ENCODE measurements at regions not wholly inside any gene's neighbourhood (a gene's known extent, or its start where the extent isn't known, plus 50 kb on each side); places are given as distances from the start of the nearest gene placed in this dataset.

DNA sequence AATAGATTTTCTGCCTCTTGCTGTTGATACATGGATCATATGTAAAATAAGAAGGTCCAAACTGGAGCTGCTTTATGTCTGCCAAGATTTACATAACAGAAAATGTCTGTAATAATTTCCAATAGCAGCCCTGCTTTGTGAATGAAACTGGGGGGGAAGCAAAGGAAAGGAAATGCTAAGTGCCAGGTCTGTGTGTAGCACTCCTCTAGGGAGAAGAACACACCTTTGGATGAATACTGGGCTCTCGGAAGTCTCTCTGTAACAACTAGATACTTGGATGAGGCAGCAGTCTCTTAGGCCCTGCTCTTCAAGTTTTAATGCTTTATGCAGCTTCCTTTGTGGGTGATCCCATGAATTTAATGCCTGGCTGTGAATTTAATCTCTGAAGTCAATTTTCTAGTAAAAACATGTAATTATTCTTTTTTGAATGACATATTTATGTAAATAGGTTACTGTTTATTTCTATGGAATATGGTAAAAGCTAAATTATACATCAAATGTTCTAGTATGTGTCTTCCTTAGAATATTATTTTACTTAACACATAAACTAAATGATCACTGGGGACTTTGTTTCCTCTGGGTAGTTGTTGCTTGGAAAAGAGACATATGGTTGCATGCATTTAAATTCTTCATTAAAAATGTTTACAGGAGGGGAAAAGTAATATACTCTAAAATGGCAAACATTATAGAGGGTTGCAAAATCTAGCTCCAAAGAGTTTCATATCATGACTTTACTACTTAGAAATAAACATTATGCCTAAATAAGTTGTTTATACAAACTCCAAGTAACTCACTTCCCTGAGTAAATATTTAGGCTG lies 336.6 kb upstream of the CWC22 start:
- DNase-seq = no peak

DNA sequence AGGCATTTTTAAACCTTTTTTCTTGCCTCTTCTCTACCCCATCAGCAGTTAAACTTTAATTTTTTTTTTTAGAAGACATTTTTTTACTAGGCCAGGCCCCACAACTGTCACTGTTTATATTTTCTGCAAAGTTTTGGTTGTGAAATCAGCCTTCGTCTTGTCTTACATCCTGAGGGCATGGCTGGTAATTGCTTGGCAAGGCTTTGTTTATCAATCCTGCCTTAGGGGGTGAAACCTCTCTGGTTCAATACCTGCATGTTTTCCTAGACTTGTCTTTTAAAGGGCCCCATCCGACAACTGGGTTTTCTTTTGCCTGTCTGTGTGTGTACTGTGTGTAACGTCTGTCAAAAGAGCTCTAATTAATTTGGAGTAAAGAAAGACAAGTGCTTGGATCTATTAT lies 330.0 kb upstream of the CWC22 start:
- no peak for DNase-seq

DNA sequence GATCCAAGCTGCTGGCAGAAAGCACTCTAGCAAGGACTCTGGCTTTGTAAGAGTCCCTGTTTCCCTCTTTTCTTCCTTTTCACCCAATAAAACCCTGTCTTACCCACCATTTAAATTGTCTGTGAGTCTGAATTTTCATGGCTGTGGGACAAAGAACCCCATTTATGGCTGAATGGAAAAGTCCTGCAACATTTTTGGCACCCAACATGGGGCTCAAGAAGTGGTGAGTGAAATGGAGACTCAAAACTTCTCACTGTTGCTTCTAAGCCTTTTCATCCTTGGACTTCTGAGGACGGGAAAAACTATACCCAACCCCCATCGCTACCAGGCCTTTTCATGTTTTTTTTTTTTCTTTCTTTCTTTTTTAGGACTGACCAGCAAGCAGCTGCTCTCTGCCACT lies 329.5 kb upstream of the CWC22 start:
- DNase-seq = no peak

DNA sequence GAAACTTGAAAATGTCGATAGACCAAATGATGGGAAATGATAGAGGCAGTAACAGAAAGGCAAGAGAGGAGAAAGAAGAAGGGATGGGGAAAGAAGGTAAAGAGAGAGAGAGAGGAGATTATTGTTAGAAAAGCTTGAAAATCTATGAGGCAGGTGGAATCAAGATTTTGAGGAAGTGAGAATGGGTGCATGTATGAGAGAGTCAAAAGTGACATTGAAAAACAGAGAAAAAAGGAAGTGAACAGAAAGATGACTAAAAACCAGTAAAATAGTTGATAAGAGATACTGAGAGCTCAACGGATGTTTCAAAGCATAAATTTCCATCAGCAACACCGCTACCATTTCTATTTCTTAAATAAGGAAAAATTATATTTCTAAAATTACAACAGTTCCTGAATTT lies 327.4 kb upstream of the CWC22 start:
- no peak for DNase-seq

DNA sequence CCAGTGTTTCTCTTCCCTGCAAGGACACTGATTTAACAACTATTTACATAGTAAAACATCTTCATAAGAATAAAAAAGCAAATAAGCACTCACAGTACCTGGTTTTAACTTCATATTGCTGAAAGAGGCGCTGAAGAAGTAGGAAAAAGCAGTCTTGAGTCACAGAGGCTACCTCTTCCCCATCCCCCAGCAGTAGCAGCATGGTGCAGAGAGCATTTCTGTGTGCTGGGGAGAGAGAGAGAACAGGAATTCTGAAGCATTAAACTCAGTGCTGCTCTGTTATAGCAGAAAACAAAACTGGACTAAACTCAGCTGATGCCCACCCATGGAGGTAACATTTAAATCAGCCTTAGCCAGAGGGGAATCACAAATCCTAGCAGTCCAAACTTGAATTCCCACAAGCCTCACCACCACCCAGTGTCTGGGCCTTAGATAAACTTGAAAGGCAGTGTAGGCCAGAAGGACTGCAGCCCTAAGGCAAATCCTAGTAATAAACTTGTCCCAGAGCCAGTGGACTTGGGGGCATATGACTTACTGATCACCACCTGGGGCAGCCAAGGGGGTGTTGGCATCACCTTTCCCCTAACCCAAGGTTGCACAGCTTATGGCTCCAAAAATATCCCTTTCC lies 321.8 kb upstream of the CWC22 start:
- no peak for DNase-seq

DNA sequence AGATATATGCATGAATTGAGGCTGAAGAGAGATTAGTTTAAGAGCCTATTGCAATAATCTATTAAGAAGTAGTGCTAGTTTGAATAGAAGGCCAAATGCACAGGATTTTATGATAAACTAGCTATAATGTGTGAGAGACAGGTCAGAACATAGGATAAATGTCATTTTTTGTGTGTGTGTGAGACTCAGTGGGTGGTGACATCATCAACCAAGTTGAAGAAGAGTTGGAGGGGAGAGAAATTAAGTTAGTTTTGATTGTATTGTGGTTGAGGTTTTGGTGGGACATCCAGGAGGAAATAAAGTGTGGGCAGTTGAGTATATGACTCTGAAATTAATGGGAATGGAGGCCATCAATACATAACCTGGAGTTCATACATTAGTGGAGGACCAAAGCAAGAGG lies 320.1 kb upstream of the CWC22 start:
- no peak for DNase-seq

DNA sequence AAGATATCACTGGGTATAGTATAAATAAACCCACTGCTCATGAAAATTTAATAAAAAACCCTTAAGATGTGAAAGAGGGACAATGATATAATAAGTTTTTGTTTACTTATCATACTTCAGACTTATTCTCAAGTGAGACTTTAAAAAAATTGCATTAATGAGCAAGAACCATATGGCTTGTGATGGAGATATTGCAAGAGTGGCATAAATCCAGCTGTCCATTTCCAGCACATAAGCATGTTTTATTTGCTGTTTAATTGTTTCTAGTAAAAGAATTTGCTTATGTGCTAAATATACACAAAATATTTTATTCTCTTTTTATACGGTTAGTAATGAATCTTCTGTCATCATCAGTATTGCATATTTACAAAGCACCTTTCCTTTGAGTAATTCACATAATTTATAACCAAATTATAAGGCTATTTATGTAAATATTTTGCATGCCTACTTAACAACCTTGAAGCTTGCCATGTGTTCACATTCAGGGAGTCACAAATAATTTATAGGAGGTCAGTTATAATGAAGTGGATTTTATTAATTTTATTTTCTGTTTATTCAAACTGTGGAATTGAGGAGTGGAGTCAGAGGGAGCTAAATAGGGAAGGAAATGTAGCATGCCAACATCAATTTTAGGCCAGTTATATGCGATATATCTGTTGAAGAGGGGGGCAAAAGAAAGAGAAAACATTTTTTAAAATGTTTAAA lies 318.5 kb upstream of the CWC22 start:
- DNase-seq = no peak

DNA sequence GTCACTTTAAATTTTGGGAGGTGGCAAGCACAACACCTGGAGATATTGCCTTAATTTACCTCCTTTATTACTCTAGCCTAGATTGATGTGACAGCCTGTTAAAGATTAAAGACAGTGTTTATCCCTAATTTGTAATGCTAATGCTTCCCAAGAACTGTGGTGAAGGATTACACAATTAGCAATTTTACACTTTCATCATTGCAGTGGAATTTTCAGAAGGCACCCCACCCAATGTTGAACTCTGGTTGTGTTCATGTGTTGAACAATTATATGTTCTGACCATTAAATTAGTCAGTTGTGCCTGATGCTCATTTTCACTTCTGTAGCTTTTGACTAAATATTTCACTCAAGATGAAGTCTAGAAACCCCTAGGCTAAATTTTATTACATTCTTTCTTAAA lies 317.1 kb upstream of the CWC22 start:
- DNase-seq = no peak

DNA sequence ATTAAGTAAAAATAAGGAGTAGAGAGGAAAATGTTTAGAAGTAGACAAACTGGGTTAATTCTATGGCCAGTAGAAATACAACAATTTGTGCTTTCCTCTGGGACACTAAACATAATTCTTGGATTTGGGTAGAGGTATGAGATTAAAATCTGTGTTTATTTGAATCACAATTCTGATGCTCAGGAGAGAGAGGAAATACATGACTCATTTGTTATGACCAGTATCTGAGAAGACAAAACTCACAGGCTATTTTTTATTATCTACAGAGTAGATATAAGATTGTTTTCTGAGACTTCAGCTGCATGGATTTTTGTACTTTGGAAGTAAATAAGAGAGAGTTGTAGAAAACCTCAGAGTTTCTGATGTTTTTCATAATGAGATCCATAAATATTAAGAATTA lies 315.7 kb upstream of the CWC22 start:
- no peak for DNase-seq

DNA sequence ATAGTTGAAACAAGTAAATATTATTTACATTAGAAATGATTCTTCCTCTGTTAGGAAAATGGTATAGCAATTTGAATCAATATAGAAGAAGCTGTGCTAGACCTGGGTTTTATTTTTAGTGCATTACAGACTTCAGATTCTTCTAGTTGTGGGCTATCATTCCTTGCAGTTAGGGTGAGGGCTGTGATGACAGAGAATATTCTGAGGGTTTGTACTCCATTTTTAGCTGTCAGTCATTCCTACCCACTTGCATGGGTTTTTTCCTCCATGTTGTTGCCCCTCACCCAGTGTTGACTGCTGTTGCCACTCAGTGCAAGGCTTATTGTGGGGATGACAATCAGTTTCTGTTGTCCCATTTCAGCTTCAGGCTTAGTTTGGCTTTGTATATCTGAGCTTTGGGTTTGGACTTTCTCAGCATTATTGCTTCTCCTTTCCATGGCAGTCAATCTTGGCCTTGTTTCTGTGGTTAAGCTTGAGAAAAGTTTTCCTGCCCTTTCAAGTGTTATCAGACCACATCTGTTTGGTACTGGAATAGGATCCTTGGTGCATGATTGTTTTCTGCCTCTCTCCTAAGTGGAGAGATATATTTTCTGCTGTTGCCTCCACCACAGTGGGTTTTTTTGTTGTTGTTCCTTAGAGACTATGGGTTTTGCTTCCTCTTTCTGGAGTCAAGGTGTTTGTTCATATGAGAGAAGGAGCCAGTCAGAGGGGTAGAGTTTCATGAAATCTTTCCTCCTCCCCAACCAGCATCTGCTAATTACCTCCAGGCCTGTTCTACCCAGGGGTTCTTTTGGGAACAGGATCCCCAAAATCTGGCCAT lies 312.7 kb upstream of the CWC22 start:
- no peak for DNase-seq

DNA sequence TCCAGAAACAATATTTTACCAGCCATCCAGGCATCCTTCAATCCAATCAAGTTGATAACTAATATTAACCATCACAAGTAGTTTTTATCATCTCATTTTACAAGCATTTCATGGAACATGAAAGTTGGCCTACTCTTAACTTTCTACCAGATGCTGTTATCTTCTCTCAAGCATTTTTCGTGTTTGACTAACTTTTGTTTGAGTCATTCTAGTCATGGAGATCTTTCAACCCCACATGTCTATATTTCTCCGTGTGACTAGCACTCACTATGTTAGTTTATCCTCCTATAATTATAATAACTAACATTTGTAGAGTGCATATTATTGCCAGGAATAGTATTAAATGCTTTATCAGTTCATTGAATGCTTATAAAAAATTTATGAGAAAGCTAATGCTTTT lies 307.0 kb upstream of the CWC22 start:
- no peak for DNase-seq

DNA sequence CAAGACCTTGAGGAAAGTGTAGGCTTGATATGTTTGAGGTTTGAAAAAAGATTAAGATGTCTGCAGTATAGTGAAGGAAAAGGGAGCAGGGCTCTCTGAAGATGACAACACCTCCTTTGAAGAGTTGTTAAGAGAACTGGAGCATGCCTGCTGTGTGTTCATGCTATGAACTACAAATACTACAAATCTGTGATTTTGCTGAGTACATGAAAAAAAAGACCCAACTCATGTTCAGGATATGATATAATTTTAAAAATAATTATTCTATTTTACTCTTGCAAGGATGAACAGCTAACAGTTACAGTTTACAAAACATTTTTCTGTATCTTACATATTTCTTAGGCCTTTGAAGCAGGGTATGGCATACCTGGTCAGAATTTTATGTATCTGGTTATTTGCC lies 305.4 kb upstream of the CWC22 start:
- no peak for DNase-seq

DNA sequence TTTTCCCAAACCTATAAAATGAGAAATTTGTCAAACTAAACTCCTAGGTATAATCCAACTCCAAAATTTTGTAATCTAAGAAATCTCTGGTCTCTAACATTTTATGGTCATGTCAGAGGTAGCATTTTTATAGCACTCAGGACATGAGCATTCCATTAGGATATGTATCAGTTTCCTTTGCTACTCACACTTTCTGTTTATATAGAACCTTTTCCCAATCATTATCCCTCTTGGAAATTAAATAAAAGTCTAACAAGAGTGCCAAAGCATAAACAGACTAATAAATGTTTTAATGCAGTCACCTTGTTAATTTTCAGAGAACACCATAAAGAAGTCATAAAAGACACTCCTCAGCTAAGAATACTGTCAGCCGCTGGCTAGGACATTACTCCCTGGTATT lies 300.0 kb upstream of the CWC22 start:
- DNase-seq = no peak

DNA sequence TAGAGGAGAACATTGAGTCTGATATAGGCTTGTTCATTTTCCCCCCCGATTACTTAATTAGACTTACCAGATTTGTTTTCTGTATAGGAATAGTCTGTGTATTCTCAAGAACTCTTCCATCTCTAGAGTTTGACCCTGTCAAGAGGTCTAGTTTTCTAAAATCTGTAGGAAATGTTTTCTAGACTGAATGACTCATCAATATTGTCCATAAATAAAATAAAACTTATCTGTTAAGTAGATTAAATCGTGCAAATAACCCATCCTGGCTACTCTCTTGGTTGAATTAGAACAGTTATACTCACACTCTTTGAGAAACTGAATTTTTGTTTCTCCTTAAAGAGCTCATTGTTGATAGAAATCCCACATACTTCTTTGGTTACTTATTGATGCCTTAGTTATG lies 299.2 kb upstream of the CWC22 start:
- DNase-seq = no peak

DNA sequence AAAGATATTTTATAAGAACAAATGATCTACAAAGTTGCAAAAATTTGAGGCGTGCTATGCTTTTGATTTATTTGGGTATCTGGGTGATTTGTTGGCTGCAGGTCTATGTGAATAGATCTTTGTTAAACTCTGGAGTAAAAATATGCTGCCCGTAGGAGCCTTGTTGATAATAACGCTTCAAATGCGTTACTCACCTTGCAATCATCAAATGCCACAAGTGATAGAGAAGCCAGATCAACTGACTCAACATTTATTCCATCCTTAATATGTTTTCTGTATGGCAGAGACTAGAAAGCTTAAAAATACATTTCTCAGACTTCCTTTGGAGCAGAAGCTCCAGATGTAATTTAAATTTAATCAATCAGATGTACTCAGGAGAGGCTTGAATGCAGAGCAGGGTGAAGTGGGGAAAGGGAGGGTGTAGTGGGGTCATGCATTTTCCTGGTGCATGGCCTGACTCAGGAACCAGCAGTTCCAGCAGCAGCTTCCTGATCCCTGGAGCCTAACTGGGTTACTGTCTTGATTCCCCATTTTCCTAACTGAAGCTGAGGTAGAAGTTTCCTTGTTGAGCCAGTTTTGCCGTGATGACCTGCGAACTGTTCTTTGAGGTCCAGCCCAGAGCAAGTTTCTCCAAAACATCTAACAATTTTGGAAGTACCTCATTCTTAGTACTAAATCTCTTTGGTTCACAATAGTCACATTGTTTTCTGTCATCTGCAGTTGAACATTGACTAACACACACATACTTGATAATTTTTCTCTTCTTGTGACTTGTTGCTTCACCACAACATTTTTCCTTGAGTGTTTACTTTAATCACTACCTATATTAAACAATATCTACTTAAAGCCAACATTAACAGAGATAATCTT lies 284.7 kb upstream of the CWC22 start:
- no peak for DNase-seq

DNA sequence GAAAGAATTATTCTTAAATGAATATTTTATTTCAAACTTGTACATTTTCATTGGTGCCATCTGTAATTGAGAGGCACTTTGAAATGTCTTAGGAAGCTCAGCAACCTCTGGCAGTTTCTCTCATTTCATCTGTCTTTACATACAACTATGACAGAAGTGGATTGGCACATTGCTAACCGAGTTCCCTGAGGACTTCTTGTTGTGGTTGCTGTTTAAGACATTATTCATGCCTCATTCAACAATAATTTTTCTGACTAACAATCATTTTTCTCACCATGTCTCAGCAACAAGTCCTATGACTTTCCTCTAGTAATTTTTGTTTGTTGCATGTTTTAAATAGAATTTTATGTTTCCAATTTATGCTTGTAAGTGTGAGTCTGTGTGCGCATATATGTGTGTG lies 284.0 kb upstream of the CWC22 start:
- DNase-seq = no peak

DNA sequence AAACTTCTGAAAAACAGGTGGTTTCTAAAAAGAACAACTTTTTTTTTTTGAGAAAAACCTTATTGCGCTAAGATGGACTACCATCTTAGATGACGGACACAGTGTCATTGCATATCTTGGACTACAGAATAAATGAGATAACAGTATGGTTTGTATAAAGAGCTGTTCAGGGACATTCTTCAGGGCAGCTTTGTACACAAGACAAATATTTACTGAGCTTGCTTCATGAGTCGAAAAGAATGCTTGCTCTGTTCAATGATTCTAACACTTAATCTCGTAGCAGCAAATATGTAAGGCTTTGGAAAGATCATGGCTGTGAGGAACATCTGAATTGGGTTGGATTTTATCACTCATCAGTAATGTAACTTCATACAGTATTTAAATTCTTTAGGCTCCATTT lies 282.5 kb upstream of the CWC22 start:
- DNase-seq = no peak

DNA sequence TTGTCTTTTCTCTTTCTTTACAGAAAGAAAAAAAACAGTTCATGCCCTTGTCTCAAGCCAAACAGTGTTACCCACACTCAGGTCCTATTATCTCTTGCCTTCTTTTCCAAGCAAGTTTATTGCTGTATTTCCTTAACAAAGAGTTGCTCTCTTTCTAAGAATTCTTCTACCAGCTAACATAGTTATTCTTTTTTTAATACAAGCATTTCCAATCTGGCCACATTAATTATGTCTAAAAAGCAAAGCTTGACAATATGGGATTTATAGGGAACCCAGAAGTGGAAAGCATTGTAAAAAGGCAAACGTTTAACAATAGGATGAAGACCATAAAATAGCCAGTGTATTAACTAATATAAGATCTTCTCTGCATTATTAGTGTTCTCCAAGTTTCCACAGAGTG lies 272.5 kb upstream of the CWC22 start:
- no peak for DNase-seq

DNA sequence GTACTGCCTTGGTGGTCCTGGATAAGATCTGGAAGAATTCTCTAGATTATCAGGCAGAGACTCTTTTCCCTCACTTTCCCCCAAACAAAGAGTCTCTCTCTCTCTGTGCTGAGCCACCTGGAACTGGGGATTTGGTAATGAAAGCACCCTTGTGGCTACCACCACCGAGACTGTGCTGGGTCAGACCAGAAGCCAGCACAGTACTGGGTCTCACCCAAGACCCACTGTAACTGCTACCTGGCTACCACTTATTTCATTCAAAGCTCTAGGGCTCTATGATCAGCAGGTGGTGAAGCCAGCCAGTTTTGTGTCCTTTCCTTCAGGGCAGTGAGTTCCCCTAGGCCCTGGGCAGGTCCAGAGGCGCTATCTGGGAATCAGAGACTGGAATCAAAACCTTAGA lies 269.6 kb upstream of the CWC22 start:
- no peak for DNase-seq

DNA sequence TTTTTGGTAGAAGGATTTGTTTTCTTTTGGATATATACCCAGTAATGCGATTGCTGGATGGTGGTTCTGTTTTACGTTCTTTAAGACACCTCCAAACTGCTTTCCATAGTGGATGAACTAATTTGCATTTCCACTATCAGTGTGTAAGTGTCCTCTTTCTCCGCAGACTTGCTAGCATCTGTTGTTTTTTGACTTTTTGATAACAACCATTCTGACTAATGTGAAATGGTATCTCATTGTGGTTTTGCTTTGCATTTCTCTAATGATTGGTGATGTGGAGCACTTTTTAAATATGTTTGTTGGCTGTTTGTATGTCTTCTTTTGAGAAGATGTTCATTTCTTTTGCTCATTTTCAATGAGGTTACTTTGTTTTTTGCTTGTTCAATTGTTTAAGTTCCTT lies 260.9 kb upstream of the CWC22 start:
- DNase-seq = no peak

DNA sequence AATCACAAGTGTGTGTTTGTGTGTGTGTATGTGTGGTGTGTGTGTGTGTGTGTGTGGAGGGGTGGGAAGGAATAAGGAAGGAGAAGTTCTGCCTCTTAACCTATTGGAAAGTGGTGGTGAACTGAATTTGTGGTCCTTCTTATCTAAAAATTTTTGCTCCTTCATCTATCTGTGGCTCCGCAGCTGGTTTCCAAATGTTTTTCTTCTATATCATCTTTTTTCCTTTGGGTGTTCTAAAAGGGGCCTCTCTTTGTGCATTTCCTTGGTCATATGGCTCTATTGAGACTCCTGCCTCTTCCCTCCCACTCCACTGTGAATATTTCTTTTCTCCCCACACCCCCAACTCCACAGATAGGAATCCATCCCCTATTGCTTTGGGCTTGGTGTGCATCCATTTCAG lies 254.9 kb upstream of the CWC22 start:
- no peak for DNase-seq

DNA sequence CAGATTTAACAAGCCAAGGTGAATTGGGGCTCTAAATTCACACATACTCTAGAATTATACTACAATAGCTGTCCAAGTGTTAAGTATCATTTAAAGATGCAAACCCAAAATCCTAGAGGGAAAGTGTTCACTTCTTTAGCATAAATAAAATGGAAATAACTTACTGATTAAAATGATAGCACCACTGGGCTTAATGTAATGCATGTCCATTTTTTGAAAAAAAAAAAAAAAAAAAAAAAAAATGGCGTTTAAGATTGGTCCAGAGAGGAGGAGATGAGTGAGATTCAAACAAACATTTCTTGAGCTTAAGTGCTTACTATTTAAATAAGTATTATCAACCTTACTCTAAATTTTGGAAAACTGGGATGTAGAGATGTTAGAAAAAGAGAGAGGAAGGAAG lies 251.5 kb upstream of the CWC22 start:
- DNase-seq = no peak

Data from suppressor macrophage treated with lipopolysaccharide for 4 hours (primary cell).